ENCODE measurements at regions not wholly inside any gene's neighbourhood (a gene's known extent, or its start where the extent isn't known, plus 50 kb on each side); places are given as distances from the start of the nearest gene placed in this dataset.

DNA sequence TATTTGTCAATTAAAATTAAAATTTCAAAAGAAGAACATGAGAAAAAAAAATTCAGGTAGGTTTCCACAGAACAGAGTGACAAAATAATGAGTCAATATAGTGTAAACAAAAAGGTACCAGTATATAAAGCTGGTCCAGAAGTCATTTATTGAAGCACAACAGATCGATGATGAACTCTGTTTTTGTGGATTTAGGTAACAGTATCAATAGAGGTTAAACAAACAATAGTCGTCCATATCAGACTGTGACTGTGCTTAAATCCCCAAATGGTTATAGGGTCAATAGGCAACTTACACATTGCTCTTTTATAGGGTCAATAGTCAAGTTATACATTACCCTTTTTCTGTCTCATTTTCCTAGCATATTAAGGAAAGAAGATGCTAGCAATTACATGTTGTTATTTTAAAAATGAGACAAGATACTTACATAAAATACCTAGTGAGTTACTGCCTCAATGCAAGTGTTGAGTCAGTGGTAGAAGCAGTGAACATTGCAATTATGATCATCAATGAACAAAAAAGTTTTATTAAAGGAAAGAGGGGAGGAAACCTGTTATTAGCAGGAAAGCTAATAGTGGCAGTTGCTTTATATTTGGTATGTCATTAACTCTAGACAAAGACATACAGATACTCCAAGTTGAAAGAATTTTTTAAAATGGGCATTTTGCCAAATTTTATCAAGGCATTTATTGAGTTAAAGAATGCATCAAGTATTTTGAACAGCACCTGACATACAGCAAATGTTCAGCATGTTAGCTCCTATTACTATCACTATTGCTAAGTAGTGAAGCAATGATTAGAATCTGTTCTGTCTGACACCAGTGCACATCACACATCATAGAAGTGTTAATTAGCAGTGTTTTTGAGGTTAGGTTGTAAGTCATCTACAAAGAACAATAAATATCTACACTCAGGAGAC, 102.9 kb downstream of the CCER1 start:
- TF ChIP-seq, protein P1, sequence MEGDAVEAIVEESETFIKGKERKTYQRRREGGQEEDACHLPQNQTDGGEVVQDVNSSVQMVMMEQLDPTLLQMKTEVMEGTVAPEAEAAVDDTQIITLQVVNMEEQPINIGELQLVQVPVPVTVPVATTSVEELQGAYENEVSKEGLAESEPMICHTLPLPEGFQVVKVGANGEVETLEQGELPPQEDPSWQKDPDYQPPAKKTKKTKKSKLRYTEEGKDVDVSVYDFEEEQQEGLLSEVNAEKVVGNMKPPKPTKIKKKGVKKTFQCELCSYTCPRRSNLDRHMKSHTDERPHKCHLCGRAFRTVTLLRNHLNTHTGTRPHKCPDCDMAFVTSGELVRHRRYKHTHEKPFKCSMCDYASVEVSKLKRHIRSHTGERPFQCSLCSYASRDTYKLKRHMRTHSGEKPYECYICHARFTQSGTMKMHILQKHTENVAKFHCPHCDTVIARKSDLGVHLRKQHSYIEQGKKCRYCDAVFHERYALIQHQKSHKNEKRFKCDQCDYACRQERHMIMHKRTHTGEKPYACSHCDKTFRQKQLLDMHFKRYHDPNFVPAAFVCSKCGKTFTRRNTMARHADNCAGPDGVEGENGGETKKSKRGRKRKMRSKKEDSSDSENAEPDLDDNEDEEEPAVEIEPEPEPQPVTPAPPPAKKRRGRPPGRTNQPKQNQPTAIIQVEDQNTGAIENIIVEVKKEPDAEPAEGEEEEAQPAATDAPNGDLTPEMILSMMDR (conservative IDR thresholded peaks at IDR 0.05 in 1 of 2, IDR thresholded peaks at IDR 0.05 in 1 of 2; ENCODE audit: extremely low read depth in 1 of 2, insufficient read depth in 1 of 2, low read depth in 1 of 2, low read length in 2 of 2), result no peak
- TF ChIP-seq EZH2 (IDR thresholded peaks at IDR 0.05; ENCODE audit: borderline replicate concordance, low read length), result no peak
